K562 (cell line): ENCODE measurements at regions not wholly inside any gene's neighbourhood (a gene's known extent, or its start where the extent isn't known, plus 50 kb on each side); places are given as distances from the start of the nearest gene placed in this dataset.

Source experiments
- ATAC-seq: fragments of 200-7000 bp; cut with Tn5 transposase; 3 replicates; pipeline ENCODE4 v1.9.1; 2020; ENCODE audit warnings: moderate library complexity
- BruUV-seq: library from RNA; stranded (reverse); fragments of 400-500 nt; replicated peaks from 2 replicates; lab custom pipeline; 2021; lab: Mats Ljungman, UMichigan
- CTCF ChIA-PET: fragments of 300-600 bp; formaldehyde crosslinking; extraction: SDS; loops from one replicate; lab custom pipeline; 2021; ENCODE audit warnings: low intra/inter-chr PET ratio; lab: Yijun Ruan, JAX
- POLR2A ChIA-PET: fragments of 300-600, 350-650 bp; sonication (Branson Sonifier 250); formaldehyde crosslinking; extraction: SDS; loops from one replicate; lab custom pipeline; 2021; ENCODE audit warnings: antibody characterized with exemption, inconsistent platforms; lab: Yijun Ruan, JAX
- DNase-seq, 4 experiments: peaks; one replicate each; pipeline versions ENCODE4 v3.0.0 to v3.0.0-alpha.2; 2011 to 2018; ENCODE audit warnings: low spot score in 3 of 4, mixed read lengths in 3 of 4; ENCODE audit errors: extremely low read depth in 1 of 4
- FAIRE-seq: peaks from 2 replicates; lab custom pipeline; 2011; peaks lifted over from hg19 to GRCh38; lab: Jason Lieb, UNC
- H2AFZ ChIP-seq: 2 replicates; pipeline ENCODE4 v1.6.0; 2011; ENCODE audit warnings: low read depth, low read length, control low read depth, inconsistent platforms
- H3K27ac ChIP-seq: fragments of 200-600 bp; 3 replicates; pipeline ENCODE4 v1.8.0; 2011; ENCODE audit warnings: low read depth, mild to moderate bottlenecking, control low read depth, inconsistent platforms, low read length, moderate library complexity, mixed read lengths; ENCODE audit errors: extremely low read depth
- H3K27me3 ChIP-seq, 2 experiments: fragments of 300-600 bp in 1 of 2; 2 replicates in 1 of 2; 3 replicates in 1 of 2; pipeline versions ENCODE4 v1.6.0 to v1.8.0; 2011; ENCODE audit warnings: inconsistent platforms in 2 of 2, low read length in 2 of 2, mild to moderate bottlenecking in 1 of 2, mixed read lengths in 1 of 2, moderate library complexity in 1 of 2; ENCODE audit not compliant: control insufficient read depth in 2 of 2, insufficient read depth in 2 of 2
- H3K36me3 ChIP-seq: fragments of 300-600 bp; 3 replicates; pipeline ENCODE4 v1.8.0; 2011; ENCODE audit warnings: mild to moderate bottlenecking, low read length, inconsistent platforms; ENCODE audit not compliant: control insufficient read depth, insufficient read depth
- H3K4me1 ChIP-seq, 2 experiments: fragments of 200-600 bp in 1 of 2; replicated peaks in 1 of 2; 2 replicates in 1 of 2; 3 replicates in 1 of 2; pipeline versions ENCODE4 v1.5.1 to v1.8.0; 2011; ENCODE audit warnings: inconsistent platforms in 2 of 2, low read length in 2 of 2, mild to moderate bottlenecking in 1 of 2, mixed read lengths in 1 of 2, moderate library complexity in 1 of 2; ENCODE audit not compliant: control insufficient read depth in 2 of 2, insufficient read depth in 2 of 2
- H3K4me2 ChIP-seq: 2 replicates; pipeline ENCODE4 v1.6.1; 2011; ENCODE audit warnings: low read length, control low read depth, inconsistent platforms, mixed read lengths; ENCODE audit not compliant: insufficient read depth
- H3K4me3 ChIP-seq: fragments of 200-600 bp; sonication (generic), shearing (Covaris generic); 2 replicates; pipeline ENCODE4 v1.5.1; 2016; ENCODE audit warnings: control low read depth, inconsistent platforms
- H3K79me2 ChIP-seq: fragments of 200-600 bp; 3 replicates; pipeline ENCODE4 v1.8.0; 2011; ENCODE audit warnings: low read length, inconsistent platforms; ENCODE audit not compliant: control insufficient read depth, insufficient read depth
- H3K9ac ChIP-seq, 2 experiments: 2 replicates each; pipeline versions ENCODE4 v1.6.0 to v1.6.1; 2011; ENCODE audit warnings: low read depth in 2 of 2, low read length in 2 of 2, control low read depth in 1 of 2, inconsistent platforms in 1 of 2, mild to moderate bottlenecking in 1 of 2, mixed read lengths in 1 of 2; ENCODE audit not compliant: insufficient read depth in 1 of 2
- H3K9me1 ChIP-seq: one replicate; pipeline ENCODE4 v1.6.0; 2011; ENCODE audit warnings: inconsistent platforms, mild to moderate bottlenecking, low read length, moderate library complexity; ENCODE audit not compliant: control insufficient read depth, insufficient read depth
- H3K9me3 ChIP-seq: replicated peaks from 2 replicates; pipeline ENCODE4 v1.5.1; 2011; ENCODE audit warnings: low read depth, low read length, inconsistent platforms; ENCODE audit not compliant: control insufficient read depth, insufficient read depth
- H4K20me1 ChIP-seq: replicated peaks from 2 replicates; pipeline ENCODE4 v1.6.1; 2011; ENCODE audit warnings: low read length, inconsistent platforms, mixed read lengths; ENCODE audit not compliant: control insufficient read depth, insufficient read depth
- CEBPG ChIP-seq, 3 experiments: fragments of 200-800 bp in 1 of 3; sonication (Bioruptor generic) in 1 of 3; sonication (generic) in 1 of 3; formaldehyde crosslinking in 1 of 3; IDR thresholded peaks in 2 of 3; conservative IDR thresholded peaks in 1 of 3; 2 replicates each; pipeline versions ENCODE4 v1.6.1 to v1.8.0; 2016 to 2022; ENCODE audit warnings: missing compliant biosample characterization in 2 of 3, missing genetic modification characterization in 2 of 3, mild to moderate bottlenecking in 1 of 3, missing genetic modification reagents in 1 of 3
- HDAC2 ChIP-seq: fragments of 450-650 bp; IDR thresholded peaks from 2 replicates; pipeline ENCODE4 v1.6.1; 2016; ENCODE audit warnings: mild to moderate bottlenecking
- ILF3 ChIP-seq: fragments of 450-650 bp; IDR thresholded peaks from 2 replicates; pipeline ENCODE4 v1.6.1; 2018; ENCODE audit warnings: antibody characterized with exemption, mild to moderate bottlenecking, moderate library complexity, borderline replicate concordance
- MAX ChIP-seq: sonication (generic); formaldehyde crosslinking; IDR thresholded peaks from 2 replicates; pipeline ENCODE4 v1.9.0; 2022; ENCODE audit warnings: mild to moderate bottlenecking, missing genetic modification reagents
- MCM5 ChIP-seq: fragments of 450-650 bp; IDR thresholded peaks from 2 replicates; pipeline ENCODE4 v1.6.1; 2016; ENCODE audit warnings: low read depth
- MIER1 ChIP-seq: fragments of 450-650 bp; IDR thresholded peaks from 2 replicates; pipeline ENCODE4 v1.6.1; 2016; ENCODE audit warnings: antibody characterized with exemption, mild to moderate bottlenecking, low read depth
- NELFE ChIP-seq: IDR thresholded peaks from 2 replicates; pipeline ENCODE4 v1.6.1; 2011; ENCODE audit warnings: mild to moderate bottlenecking; ENCODE audit not compliant: insufficient read depth, insufficient read length
- NR4A1 ChIP-seq, 2 experiments: fragments of 250-450 bp in 1 of 2; fragments of 450-650 bp in 1 of 2; sonication (Bioruptor Pico) in 1 of 2; IDR thresholded peaks; 2 replicates each; pipeline versions ENCODE4 v1.4.0 to v1.6.1; 2016 to 2020; ENCODE audit warnings: mild to moderate bottlenecking in 2 of 2, missing compliant biosample characterization in 1 of 2, missing genetic modification characterization in 1 of 2, moderate library complexity in 1 of 2
- RFX5 ChIP-seq: IDR thresholded peaks from 2 replicates; pipeline ENCODE4 v1.6.1; 2011; ENCODE audit warnings: low read depth, mild to moderate bottlenecking, improper control_type of control experiment, low read length
- SFPQ ChIP-seq: fragments of 200-400 bp; formaldehyde crosslinking; IDR thresholded peaks from 2 replicates; pipeline ENCODE4 v1.6.1; 2017; ENCODE audit warnings: mild to moderate bottlenecking, low read depth, low read length, moderate library complexity
- ZBTB11 ChIP-seq, 3 experiments: fragments of 200-800 bp in 1 of 3; fragments of 250-450 bp in 1 of 3; fragments of 450-650 bp in 1 of 3; sonication (Bioruptor Pico) in 1 of 3; sonication (Bioruptor generic) in 1 of 3; formaldehyde crosslinking in 1 of 3; IDR thresholded peaks; 2 replicates each; pipeline versions ENCODE4 v1.6.1 to v1.8.0; 2016 to 2022; ENCODE audit warnings: mild to moderate bottlenecking in 2 of 3, missing genetic modification characterization in 2 of 3, missing compliant biosample characterization in 1 of 3, moderate library complexity in 1 of 3
- ZNF778 ChIP-seq: fragments of 450-650 bp; formaldehyde crosslinking; IDR thresholded peaks from 2 replicates; pipeline ENCODE4 v1.4.0; 2020; ENCODE audit warnings: mild to moderate bottlenecking, moderate library complexity
- WGBS: fragments of 100-300 bp; shearing (Covaris generic); methylation state at CpG from one replicate; pipeline ENCODE4 v1.1.6; 2016; ENCODE audit warnings: low coverage, mixed read lengths; ENCODE audit not compliant: insufficient coverage; ENCODE audit errors: missing lambda C conversion rate; 5-methylcytosine and 5-hydroxymethylcytosine counted together
- in situ Hi-C: fragments of 300-500 bp; cut with MboI; formaldehyde crosslinking; loops from 4 replicates; pipeline ENCODE4 v1.15.0; 2018; ENCODE audit warnings: inconsistent platforms, mixed read lengths
- intact Hi-C: fragments of 100-400 bp; cut with micrococcal nuclease; formaldehyde crosslinking; loops from 2 replicates; pipeline ENCODE4 v1.14.2; 2022

GRCh38 chr3:188060264-188060835 is 93.6 kb upstream of the LPP start:
- no peaks in the 10 kb centered on the region; a peak in 1 of 5 replicates for H3K27me3 ChIP-seq
- no peaks in the 10 kb centered on the region for H4K20me1 ChIP-seq
- no peak for TF ChIP-seq SFPQ
- TF ChIP-seq NR4A1 (CRISPR knock-in tag; IDR thresholded peaks at IDR 0.05) = no peak
- TF ChIP-seq NR4A1 (tag; IDR thresholded peaks at IDR 0.05) = no peak
- no peak for TF ChIP-seq RFX5
- no peak for TF ChIP-seq HDAC2
- TF ChIP-seq MAX = no peak
- no peak for TF ChIP-seq MCM5
- TF ChIP-seq NELFE = no peak
- no peak for TF ChIP-seq ZNF778 (CRISPR knock-in tag)
- no peak for TF ChIP-seq ILF3
- no peak for TF ChIP-seq ZBTB11 (CRISPR knock-in tag; IDR thresholded peaks at IDR 0.05)
- no peak for TF ChIP-seq MIER1
- TF ChIP-seq CEBPG (CRISPR knock-in tag; IDR thresholded peaks at IDR 0.05) = no peak
- TF ChIP-seq CEBPG (tag; conservative IDR thresholded peaks at IDR 0.05 in 1 of 2, IDR thresholded peaks at IDR 0.05 in 1 of 2) = no peak
- TF ChIP-seq, all 486 proteins: peak for 0
- WGBS = 0% methylated on average over 2 of the region's 2 CpGs
- intact Hi-C loops (no loop called here), in situ Hi-C loops (no loop called here)
- H3K4me3 ChIP-seq = no peak overlapping the region
- POLR2A ChIA-PET = interaction anchor here (0.7 to 1.4 kb wide), 2 partner anchors 10 to 101 kb away, joined by 3 to 4 read pairs; no protein-coding TSS in a partner anchor
- CTCF ChIA-PET = no interaction called here
- no peak for FAIRE-seq
- no peaks in the 10 kb centered on the region for H3K9me1 ChIP-seq
- H3K27ac ChIP-seq = no peak overlapping the region
- ATAC-seq = no peak
- no peak overlapping the region for H2AFZ ChIP-seq
- H3K79me2 ChIP-seq = no peaks in the 10 kb centered on the region
- no peak for DNase-seq
- no peaks in the 10 kb centered on the region for H3K9me3 ChIP-seq
- no peak overlapping the region for H3K4me2 ChIP-seq
- H3K9ac ChIP-seq = no peak overlapping the region
- no peaks in the 10 kb centered on the region for H3K36me3 ChIP-seq
- no peaks in the 10 kb centered on the region for H3K4me1 ChIP-seq
- BruUV-seq = no TSS peak
